NT2/D1 (cell line): ENCODE measurements at regions not wholly inside any gene's neighbourhood (a gene's known extent, or its start where the extent isn't known, plus 50 kb on each side); places are given as distances from the start of the nearest gene placed in this dataset.

Experiments
- SUZ12 ChIP-seq: IDR thresholded peaks from 2 replicates; pipeline ENCODE4 v1.6.1; 2011; ENCODE audit not compliant: insufficient read length, insufficient read depth; ENCODE audit errors: extremely low read depth
- YY1 ChIP-seq: IDR thresholded peaks from 2 replicates; pipeline ENCODE4 v1.6.1; 2011; ENCODE audit not compliant: insufficient read length, insufficient read depth
- ZNF274 ChIP-seq: IDR thresholded peaks from 2 replicates; pipeline ENCODE4 v1.6.1; 2011; ENCODE audit warnings: mild to moderate bottlenecking, low read depth, low read length

DNA sequence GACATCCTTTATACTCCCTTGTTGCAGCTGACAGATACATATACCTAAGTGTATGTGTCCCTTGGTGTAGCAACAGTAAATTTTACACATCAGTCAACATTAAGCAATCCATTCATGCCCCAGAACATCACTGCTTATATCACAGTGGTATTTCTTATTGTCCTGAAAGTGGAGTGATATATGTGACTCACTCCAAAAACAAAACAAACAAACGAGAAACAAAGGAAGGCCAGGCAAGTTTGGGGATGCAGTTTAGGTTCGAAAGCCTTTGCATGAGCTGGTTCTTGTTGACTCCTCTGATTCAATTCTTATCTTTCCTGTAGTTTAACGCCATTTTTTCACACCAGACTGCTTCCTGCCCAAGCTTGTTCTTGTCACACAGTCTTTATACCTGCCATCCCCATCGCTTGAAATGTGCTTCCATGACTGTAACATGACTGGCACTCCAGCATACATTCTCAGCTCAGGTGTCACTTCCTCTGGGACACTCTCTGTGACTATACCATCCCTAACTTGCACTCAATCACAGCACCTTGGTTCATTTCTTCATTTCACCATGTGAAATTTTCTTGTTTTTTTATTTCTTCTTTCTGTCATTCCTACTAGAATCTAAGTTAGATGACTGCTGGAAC, 125.0 kb upstream of the TSHZ2 start:
- TF ChIP-seq YY1 = no peak
- no peak for TF ChIP-seq ZNF274
- no peak for TF ChIP-seq SUZ12
